ENCODE measurements at regions not wholly inside any gene's neighbourhood (a gene's known extent, or its start where the extent isn't known, plus 50 kb on each side); places are given as distances from the start of the nearest gene placed in this dataset.
"Not testable (repeated sequence)": the region's sequence is repeated elsewhere in the genome, so short reads cannot be mapped to it uniquely, and the experiment has no call there.

DNA sequence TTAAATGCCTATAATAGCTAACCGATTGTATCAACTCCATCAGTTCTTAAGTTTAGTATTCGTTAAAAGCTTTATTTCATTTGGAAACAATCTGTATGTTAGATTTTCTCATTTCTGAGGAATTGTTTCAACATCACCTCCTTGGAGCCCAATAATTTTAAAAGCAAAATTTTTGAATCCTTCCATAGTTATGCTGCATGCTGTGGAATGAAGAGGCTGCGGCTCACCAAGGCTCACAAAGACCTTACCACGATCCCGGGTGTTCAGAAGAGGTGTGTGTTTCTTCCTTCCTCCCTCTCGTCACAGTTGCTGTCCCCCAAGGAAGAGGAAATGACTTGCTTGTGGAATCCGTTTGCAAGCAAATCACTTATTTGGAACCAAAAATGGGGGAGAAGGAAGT lies 143.8 kb downstream of the FGF1 start:
- DNase-seq: peak in 1 of 3 donors; percentile 61

DNA sequence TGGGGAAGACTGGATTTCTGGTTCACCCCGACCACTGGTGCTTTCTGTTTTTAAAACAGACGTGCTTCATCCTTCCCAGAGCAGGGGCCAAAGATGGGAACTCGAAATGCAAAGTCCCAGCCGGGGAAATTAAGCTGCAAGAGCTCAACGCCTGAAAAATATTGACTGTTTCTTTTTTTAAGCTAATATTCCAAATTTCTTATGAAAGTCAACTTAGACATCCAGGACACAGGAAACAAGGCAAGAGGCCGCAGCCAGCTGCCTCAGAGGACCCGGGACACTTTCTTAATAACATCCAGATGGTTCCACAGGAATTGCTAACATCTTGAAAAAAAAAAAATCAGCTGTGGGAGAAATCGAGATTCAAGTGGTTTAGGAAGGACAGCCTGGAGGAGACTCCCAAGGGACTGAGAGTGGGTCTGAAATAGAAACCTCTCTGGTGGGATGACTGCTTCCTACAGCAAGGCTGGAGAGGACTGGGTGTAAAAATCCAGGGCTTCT lies 144.9 kb downstream of the FGF1 start:
- DNase-seq: peak; percentile 75 to 92 (median 77)

DNA sequence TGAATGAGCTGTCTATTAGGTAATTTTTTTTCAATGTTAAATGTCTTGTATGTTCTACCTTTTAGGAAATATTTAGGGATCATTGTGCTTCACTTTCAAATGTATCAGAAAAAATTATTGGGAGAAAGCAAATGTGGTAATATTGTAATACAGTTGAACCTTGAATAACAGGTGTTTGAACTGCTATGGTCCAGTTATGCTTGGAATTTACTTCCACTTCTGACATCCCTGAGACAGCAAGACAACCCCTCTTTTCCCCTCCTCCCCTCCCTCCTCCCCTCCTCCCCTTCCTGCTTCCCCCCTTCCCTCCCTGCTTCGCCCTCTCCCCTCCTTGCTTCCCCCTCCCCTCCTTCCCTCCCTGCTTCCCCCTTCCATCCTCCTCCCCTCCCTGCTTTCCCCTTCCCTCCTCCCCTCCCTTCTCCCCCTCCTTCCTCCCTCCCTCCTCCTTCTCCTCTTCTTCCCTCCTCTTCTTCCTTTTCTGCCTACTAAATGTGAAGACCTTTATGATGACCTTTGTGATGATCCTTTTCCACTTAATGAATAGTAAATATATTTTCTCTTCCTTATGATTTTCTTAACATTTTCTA lies 146.6 kb downstream of the FGF1 start:
- DNase-seq: no peak

DNA sequence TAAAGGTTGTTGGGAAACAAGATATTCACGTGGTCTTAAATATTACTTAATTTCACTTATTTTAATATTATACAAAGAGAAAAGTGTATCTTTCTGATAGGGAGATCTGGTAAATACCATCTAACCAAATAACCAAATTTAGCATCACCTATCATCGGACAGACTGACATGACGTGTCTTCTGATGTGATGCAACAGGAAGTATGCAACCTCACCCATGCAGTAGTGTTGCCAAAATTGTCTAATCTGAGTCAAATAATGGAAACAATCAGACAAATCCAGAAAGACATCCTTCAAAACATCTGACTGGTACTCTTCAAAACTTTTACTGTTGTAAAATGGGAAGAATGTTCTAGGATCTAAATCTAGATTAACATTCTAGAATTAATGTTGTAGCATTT lies 148.0 kb downstream of the FGF1 start:
- DNase-seq: no peak

DNA sequence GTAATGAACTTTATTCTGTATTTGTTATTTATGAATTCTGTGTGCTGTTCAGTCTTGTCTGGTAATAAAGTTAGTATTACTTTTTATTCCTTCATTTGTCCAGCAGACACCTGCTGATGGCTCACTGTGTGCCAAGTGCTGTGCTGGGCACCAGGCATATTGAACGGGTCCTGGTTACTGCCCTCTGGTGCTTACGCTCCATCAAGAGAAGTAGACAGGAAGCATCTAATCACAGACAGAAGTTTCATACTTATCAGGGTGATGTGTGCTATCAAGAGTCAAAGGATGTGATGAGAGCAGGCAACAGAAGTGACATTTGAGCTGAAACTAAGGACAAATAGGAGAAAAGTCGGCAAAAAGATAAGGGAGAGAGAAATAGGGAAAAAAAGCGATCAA lies 153.1 kb downstream of the FGF1 start:
- DNase-seq: no peak

DNA sequence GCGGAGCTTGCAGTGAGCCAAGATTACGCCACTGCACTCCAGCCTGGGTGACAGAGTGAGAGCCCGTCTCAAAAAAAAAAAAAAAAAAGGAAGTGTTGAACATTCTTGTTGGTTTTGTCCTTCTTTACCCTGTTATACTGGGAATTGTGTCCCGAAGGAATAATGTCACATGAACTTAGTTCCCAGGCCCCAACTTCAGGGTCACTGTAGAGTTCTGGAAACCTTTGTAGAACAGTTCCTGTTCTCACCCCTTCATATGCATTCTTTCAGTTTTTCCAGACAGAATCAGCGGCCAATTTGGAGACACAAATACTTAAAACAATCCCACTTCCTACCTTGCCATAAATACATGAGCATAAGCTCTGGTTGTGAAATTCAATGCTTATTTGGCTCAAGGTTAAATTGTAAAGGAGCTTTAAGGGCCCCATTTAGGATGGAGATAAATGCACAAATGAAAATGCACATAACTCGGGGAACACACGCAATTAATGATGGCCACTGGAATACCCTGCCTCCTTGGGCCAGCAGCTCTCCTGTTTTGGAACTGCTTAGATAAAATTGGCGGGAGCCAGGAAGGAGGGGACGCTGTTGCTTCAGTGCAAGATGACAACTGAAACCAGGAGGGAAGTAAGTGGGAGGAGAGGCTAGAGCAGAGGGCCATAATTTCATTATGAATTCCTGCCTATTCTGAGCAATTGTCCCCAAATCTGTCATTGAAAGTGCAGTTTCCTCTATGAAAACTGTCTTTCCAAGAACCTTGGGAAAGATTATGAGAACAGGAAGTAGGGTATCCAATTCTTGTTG lies 153.7 kb downstream of the FGF1 start:
- peak in 1 of 3 donors; percentile 72 for DNase-seq

DNA sequence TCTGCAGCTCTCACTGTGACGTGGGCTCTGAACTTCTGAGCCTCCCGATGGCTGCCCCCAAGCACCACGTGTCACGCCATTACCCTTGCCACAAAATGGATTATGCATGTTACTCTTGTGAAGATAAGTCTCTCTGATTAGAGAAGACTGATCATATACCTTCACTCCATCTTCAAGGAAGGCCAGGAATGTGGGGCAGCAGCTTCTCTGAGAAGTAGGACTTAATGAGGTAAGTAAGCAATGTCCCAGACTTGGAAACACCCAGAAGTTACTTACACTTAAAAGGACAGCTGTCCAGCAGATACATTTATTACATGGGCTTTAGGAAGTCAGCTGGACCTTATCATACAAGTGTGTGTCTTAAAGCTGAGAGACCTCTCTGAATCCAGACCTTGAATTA lies 155.0 kb downstream of the FGF1 start:
- DNase-seq: no peak

DNA sequence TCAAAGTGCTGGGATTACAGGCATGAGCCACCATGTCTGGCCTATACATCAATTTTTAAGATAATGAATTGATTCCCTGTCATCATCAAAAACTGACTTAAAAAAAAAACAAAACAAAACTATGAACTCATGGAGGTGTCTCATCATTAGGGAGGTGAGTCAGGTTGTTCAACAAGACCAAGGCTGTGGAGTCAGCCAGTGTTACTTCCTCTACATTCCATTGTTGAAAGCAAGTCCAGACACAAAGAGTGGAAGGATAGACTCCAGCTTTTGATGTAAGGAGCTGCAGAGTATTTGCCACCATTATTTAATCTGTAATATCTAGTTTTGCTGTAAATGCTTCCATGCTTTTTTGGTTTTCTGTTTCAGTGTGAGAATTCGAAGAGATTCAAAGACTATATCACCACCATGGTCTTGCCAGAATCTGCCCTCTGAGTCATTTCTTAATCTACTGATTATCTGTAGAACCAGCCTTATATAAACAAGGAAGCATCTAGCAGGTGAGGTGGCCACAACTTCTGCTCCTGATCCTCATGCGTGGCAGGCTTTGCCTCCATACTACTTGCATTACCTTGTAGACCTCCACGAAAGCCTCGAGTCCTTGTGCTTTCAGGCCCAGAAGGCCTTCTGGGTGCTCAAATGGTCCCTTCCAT lies 156.1 kb downstream of the FGF1 start:
- no peak for DNase-seq

DNA sequence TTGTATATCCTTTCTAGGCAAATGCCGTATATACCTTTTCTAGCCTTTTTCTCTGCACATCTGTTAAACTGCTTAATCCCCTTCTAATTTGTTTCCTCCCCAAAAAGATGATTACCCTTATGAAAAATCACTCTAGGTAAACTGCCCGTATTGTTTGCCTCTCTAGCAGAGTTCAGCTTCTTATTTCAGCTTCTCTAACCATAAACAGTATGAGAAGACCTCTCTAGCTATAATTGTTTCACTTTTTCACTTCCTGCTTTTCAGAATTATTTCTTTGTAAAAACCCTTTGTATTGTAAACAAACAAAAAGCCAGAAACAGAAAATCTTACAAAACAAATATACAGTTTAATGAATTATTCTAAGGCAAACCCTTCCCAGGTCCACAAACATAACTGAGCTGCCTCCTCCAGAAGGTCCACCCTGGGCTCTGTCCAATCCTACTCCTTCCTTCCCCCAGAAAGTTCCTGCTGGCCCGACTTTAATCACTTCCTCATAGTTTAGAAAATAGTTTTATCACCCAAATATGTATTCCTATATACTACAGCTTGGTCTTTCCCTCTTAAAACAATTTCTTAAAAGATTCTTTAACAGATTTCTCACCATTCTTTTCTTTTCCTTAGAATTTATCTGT lies 158.1 kb downstream of the FGF1 start:
- DNase-seq: no peak

DNA sequence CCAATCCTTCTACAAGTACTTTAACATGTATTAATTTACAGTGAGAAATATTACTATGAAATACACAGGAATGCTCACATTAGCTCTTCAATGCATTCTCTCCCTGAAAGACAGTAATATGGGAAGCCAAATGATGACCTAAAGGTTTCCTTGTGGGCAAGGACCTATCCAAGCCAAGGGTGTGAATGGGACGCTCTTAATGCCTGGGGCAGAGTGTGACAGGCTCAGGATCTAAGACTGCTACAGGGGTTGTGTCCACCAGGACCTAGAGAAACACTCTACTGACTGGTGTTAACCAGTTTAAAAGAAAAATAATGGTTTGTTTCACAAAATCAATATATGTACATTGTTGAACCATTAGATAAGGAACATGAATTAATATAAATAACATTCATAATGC lies 158.7 kb downstream of the FGF1 start:
- DNase-seq: no peak

DNA sequence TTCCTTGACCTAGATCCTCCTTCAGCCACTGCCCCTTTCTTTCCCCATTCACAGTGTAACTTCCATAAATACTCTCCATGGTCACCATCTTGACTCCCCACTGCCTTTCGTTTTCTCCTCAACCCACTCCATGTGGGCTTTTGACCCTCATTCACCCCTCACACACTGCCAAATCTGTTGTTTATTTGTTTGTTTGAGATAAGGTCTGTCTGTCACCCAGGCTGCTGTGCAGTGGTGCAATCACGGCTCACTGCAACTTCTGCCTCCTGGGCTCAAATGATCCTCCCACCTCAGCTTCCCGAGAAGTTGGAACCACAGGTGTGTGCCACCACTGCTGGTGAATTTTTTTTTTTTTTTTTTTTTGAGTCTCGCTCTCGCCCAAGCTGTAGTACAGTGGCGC lies 162.9 kb downstream of the FGF1 start:
- DNase-seq: no peak

DNA sequence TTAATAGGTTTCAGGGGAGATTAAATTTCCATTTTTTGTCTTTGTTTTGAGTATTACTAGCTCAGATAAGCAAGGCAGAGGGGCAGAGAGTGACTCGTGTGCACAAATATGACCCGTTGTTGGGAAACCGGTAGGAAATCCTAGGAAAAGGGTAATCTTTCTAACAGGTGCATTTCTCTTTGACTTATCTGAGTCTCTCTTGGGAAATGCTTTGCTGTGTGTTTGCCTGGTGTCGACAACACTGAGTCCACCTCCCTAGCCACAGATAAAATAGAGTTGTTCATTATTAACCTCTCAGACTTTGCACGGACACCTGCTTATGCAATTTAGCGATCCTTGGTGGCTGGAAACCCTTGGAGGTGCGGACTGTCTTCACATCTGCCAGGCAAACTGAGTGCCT lies 164.2 kb downstream of the FGF1 start:
- no peak for DNase-seq

DNA sequence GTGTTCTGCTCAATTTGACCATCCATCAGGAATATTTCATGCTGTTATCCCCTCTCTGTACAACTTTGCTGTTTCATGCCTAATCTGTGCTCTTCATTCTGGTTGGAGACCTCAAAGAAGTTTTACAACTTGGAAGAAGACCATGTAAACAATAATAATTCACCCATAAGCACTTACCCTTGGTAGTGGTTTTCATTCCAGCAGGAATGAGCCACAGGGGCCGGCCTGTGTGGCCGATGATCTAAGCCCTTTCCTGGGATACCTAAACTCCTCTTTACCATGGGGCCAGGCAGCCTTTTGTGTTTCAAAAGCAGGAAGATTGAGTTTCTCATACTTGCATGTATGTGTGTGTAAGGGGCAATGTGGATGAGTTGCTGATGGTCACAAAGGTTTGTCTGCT lies 165.0 kb downstream of the FGF1 start:
- DNase-seq: no peak

DNA sequence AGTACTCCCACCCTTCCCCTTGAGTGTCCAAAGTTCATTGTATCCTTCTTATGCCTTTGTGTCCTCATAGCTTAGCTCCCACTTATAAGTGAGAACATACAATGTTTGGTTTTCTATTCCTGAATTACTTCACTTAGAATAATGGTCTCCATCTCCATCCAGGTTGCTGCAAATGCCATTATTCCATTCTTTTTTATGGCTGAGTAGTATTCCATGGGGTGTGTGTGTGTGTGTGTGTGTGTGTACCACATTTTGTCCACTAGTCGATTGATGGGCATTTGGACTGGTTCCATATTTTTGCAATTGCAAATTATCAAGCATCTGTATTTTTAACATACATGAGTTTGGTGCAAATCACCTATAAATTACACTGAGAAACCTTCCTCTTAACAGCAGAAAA lies 166.0 kb downstream of the FGF1 start:
- not testable (repeated sequence) for DNase-seq

DNA sequence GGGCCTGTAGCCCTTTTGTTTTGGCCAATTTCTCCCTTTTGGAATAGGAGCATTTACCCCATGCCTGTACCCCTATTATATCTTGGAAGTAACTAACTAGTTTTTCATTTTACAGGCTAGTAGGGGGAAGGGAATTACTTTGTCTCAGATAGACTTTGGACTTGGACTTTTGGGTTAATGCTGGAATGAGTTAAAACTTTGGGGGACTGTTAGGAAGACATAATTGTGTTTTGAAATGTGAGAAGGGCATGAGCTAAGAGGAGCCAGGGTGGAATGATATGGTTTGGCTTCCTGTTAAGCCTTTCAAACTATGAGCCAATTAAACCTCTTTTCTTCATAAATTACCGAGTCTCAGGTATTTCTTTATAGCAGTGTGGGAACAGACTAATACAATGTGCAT lies 168.1 kb downstream of the FGF1 start:
- DNase-seq: no peak

DNA sequence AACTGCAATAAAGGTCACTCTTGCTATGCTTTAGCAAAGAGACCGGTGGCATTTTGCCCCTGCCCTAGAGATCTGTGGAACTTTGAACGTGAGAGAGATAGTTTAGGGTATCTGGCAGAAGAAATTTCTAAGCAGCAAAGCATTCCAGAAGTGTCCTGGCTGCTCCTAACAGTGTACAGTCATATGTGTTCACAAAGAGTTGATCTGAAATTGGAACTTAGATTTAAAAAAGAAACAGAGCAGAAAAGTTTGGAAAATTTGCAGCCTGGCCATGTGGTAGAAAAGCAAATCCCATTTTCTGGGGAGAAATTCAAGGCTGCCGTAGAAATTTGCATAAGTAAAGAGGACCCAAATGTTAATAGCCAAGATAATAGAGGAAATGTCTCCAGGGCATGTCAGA lies 169.2 kb downstream of the FGF1 start:
- DNase-seq: no peak

DNA sequence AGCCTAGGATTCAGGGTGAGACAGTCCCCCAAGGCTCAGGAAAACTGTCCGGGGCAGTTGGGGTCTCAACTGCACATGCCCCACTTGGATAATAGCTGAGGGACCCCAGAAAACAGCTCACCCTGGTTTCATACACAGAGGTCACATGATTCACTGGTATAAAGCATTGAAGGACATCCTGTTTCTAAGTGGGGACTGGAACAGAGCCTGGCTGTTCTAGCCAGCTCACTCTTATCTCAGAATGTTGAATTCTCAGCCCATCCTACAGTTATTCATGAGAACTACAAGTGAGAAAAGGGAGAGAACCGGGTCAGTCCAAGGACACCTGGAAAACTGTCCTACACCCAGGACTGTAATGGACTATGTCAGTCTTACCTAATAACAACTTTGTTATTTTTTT lies 170.9 kb downstream of the FGF1 start:
- DNase-seq: no peak

DNA sequence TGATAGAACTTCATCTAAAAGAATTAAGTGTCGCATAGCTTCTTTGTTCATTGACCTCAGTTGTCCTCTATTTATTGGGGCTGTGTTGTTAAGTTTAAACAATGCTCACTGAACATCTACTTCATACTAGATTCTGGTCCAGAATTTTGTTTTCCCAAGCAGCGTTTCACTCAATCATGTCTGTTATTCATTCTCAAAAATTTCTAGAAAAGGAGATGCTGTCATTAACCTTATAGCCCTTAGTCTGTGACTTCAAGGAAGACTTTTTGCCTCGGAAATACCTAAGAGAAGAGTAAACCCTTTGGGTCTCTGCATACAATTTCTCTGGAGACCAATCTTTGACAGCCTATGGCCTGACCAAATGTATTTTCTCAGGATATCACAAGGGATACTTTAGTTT lies 171.7 kb downstream of the FGF1 start:
- DNase-seq: no peak

DNA sequence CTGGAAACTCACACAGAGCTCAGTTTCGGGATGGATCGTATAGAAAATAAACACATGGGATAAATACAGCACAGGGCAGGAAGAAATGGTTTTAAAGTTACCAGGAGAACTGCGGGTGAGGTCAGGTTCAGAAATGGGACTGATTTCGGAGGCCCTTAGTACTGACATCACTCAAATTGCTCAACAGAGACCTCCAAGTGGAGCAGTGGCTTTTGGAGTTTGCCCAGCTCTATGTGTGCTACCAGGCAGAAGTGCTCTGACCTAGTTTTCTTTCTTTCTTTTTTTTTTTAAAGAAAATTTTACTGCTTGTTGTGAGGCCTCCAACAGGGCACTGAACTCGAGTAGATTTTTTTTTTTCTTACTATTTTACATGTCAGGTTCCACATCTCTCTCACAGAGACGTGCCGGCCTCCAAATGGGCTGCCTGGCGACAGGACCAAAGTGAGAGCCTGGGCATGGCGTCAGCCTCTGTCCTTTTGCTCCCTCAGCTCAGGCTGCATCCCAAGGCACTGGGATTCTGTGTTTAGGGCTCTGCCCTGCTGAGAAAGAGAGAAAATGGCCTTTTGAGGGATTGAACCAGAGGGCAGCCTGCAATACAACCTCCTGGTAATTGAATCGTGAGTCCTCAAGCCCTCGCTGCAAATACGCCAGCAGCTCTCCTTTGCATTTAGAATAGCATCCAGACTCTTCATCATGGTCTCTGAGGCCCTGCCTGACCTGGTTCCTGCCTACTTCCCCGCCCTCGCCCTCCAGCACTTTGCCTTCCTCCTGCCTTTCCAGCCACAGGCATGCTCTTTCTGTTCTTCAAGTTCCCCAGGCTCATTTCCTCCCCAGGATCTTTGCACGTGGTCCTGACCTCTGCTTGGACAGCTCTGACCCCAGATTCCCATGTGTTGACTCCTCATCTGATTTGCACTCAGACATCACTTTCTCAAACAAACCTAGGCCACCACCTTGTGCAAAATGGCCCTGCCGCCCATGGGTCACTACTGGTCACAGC lies 173.5 kb downstream of the FGF1 start:
- no peak for DNase-seq

DNA sequence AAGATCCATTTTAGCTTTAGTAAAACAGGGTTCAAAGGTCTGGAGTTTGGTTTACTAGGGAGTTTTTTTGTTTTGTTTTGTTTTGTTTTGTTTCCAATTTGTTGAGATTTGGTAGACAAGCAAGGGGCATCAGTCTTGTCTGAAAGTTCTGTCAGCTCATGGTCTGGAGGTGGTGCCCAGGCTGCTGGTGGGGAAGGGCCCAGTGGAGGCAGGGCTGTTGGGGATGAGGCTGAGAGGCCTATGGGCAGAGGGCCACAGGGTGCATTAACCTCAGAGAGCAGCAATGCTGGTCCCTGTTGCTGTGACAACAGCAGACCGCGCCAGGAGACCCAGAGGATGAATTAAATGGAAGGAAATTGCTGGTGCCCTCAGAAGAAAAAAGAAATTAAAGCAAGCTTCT lies 174.5 kb downstream of the FGF1 start:
- DNase-seq: no peak

DNA sequence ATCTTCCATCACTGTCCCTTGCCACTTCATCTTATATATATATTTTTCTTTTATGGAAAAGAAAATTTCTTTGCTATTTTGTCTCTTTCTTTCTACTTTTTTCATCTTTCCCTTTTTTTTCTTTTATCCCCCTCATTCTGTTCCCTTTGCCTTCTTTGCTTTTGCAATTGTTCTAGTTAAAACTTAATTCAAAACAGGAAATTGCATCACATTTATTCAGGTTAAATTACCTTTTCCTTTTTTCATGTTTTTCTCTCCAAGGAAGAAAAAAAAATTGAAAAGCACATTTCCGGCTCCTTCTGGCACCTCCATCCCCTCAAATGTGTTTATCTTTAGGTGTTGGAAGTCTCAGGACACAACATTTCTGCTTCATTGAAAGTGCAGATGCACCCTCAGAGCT lies 176.9 kb downstream of the FGF1 start:
- no peak for DNase-seq

All from muscle of back (tissue), 3 donors.